ENCODE measurements at regions not wholly inside any gene's neighbourhood (a gene's known extent, or its start where the extent isn't known, plus 50 kb on each side); places are given as distances from the start of the nearest gene placed in this dataset.

GRCh38 chr5:9832921-9833320 lies 202.8 kb upstream of the TAS2R1 start:
- TF ChIP-seq ZNF621 (tag by site-specific recombination; IDR thresholded peaks at IDR 0.05) (no peak), GLIS1 (tag by site-specific recombination; IDR thresholded peaks at IDR 0.05) (no peak), ZSCAN16 (tag by site-specific recombination; IDR thresholded peaks at IDR 0.05) (no peak), ZNF18 (tag by site-specific recombination; IDR thresholded peaks at IDR 0.05) (no peak), ZNF785 (tag by site-specific recombination; IDR thresholded peaks at IDR 0.05) (no peak), ZNF530 (tag by site-specific recombination; IDR thresholded peaks at IDR 0.05; ENCODE audit: low read depth) (no peak)
- TF ChIP-seq, protein P1, sequence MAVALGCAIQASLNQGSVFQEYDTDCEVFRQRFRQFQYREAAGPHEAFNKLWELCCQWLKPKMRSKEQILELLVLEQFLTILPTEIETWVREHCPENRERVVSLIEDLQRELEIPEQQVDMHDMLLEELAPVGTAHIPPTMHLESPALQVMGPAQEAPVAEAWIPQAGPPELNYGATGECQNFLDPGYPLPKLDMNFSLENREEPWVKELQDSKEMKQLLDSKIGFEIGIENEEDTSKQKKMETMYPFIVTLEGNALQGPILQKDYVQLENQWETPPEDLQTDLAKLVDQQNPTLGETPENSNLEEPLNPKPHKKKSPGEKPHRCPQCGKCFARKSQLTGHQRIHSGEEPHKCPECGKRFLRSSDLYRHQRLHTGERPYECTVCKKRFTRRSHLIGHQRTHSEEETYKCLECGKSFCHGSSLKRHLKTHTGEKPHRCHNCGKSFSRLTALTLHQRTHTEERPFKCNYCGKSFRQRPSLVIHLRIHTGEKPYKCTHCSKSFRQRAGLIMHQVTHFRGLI (tag by site-specific recombination; IDR thresholded peaks at IDR 0.05) = no peak
- H3K27ac ChIP-seq (ENCODE audit: extremely low read depth, low read depth, low read length) = no peak overlapping the region
- H3K36me3 ChIP-seq (ENCODE audit: control insufficient read depth in 2 of 2, insufficient read depth in 1 of 2, low read length in 2 of 2) = no peaks in the 10 kb centered on the region
- H3K4me3 ChIP-seq (ENCODE audit: low read depth, low read length) = no peak overlapping the region
- ChIA-PET CTCF (no interaction called here), POLR2A (no interaction called here)
- H3K4me1 ChIP-seq (ENCODE audit: control insufficient read depth, insufficient read depth, low read length) = no peaks in the 10 kb centered on the region
- no peaks in the 10 kb centered on the region for H3K9me3 ChIP-seq (ENCODE audit: control insufficient read depth, insufficient read depth, low read depth, low read length)

DNA sequence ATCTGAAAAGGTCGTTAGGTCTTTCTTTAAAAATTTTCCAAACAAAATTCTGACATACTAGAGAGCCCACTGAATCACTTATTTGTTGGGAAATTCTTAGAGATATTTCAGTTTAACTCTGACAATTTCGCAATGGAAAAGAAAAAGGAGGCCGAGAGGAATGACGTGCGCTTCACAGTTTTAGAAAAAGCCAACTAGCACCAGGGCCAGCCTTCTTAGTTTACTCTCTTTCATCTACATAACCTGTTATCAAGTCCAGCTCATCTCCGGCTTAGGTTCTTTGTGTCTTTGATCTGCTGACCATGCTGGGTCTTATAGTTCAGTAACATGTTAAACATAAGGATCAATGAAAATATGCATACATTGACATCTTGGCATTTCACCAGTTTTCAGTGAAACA lies 201.7 kb upstream of the TAS2R1 start:
- TF ChIP-seq ZNF416 (tag by site-specific recombination; IDR thresholded peaks at IDR 0.05) (no peak), SALL2 (tag by site-specific recombination; IDR thresholded peaks at IDR 0.05; ENCODE audit: borderline replicate concordance) (no peak), ZNF514 (tag by site-specific recombination; IDR thresholded peaks at IDR 0.05) (no peak), SP7 (tag by site-specific recombination; IDR thresholded peaks at IDR 0.05) (no peak), ZNF621 (tag by site-specific recombination; IDR thresholded peaks at IDR 0.05) (no peak), REPIN1 (tag by site-specific recombination; IDR thresholded peaks at IDR 0.05; ENCODE audit: low read depth) (no peak), ZNF239 (tag by site-specific recombination; IDR thresholded peaks at IDR 0.05) (no peak)
- POLR2A ChIA-PET = no interaction called here
- Histone ChIP-seq H3K9me3 (ENCODE audit: control insufficient read depth, insufficient read depth, low read depth, low read length) (no peaks in the 10 kb centered on the region), H3K4me1 (ENCODE audit: control insufficient read depth, insufficient read depth, low read length) (no peaks in the 10 kb centered on the region), H3K27ac (ENCODE audit: extremely low read depth, low read depth, low read length) (no peak overlapping the region), H3K36me3 (ENCODE audit: control insufficient read depth in 2 of 2, insufficient read depth in 1 of 2, low read length in 2 of 2) (no peaks in the 10 kb centered on the region), H3K4me3 (ENCODE audit: low read depth, low read length) (no peak overlapping the region)
- CTCF ChIA-PET = interaction anchor here (0.7 kb wide), 1 partner anchor 224 kb away, joined by 4 read pairs; no protein-coding TSS in a partner anchor

GRCh38 chr5:9830184-9830583 lies 200.0 kb upstream of the TAS2R1 start:
- POLR2A ChIA-PET = no interaction called here
- Histone ChIP-seq H3K9me3 (ENCODE audit: control insufficient read depth, insufficient read depth, low read depth, low read length) (no peaks in the 10 kb centered on the region), H3K36me3 (ENCODE audit: control insufficient read depth in 2 of 2, insufficient read depth in 1 of 2, low read length in 2 of 2) (no peaks in the 10 kb centered on the region), H3K4me3 (ENCODE audit: low read depth, low read length) (no peak overlapping the region), H3K4me1 (ENCODE audit: control insufficient read depth, insufficient read depth, low read length) (no peaks in the 10 kb centered on the region), H3K27ac (ENCODE audit: extremely low read depth, low read depth, low read length) (no peak overlapping the region)
- no peak for TF ChIP-seq ZNF514 (tag by site-specific recombination; IDR thresholded peaks at IDR 0.05)
- TF ChIP-seq ZNF596 (tag by site-specific recombination; IDR thresholded peaks at IDR 0.05) = no peak
- TF ChIP-seq TRIM28 (IDR thresholded peaks at IDR 0.05; ENCODE audit: borderline replicate concordance, low read length) = no peak
- no peak for TF ChIP-seq GFI1B (tag by site-specific recombination; IDR thresholded peaks at IDR 0.05)
- TF ChIP-seq ZNF132 (tag by site-specific recombination; IDR thresholded peaks at IDR 0.05; ENCODE audit: borderline replicate concordance) = no peak
- no peak for TF ChIP-seq PATZ1 (tag by site-specific recombination; IDR thresholded peaks at IDR 0.05)
- TF ChIP-seq ZNF777 (tag by site-specific recombination; IDR thresholded peaks at IDR 0.05; ENCODE audit: borderline replicate concordance) = no peak
- no peak for TF ChIP-seq SP3 (tag by site-specific recombination; IDR thresholded peaks at IDR 0.05)
- no peak for TF ChIP-seq ZNF23 (tag by site-specific recombination; IDR thresholded peaks at IDR 0.05; ENCODE audit: borderline replicate concordance)
- TF ChIP-seq SP2 (tag by site-specific recombination; IDR thresholded peaks at IDR 0.05) = no peak
- TF ChIP-seq ZNF354C (tag by site-specific recombination; IDR thresholded peaks at IDR 0.05; ENCODE audit: borderline replicate concordance, low read depth) = no peak
- CTCF ChIA-PET = interaction anchor here (0.9 kb wide), 1 partner anchor 17 kb away, joined by 4 read pairs; no protein-coding TSS in a partner anchor

Data from HEK293 (cell line).